Mucosa of descending colon (tissue), 3 donors: ENCODE measurements at regions not wholly inside any gene's neighbourhood (a gene's known extent, or its start where the extent isn't known, plus 50 kb on each side); places are given as distances from the start of the nearest gene placed in this dataset.

Experiments used
- ATAC-seq: fragments of 200-7000 bp; cut with Tn5 transposase; one replicate; pipeline ENCODE4 v1.9.1; 2020; ENCODE audit warnings: mild to moderate bottlenecking, moderate library complexity
- DNase-seq, 3 donors: peaks; one replicate each; pipeline ENCODE4 v3.0.0-alpha.2; 2020
- H3K36me3 ChIP-seq: fragments of 200-600 bp; one replicate; pipeline ENCODE4 v1.8.0; 2021; ENCODE audit warnings: low read depth, mild to moderate bottlenecking
- H3K4me1 ChIP-seq: fragments of 200-600 bp; one replicate; pipeline ENCODE4 v1.8.0; 2021; ENCODE audit warnings: low read depth, mild to moderate bottlenecking
- H3K4me3 ChIP-seq: fragments of 200-600 bp; one replicate; pipeline ENCODE4 v1.8.0; 2021; ENCODE audit warnings: mild to moderate bottlenecking
- H3K9me3 ChIP-seq: fragments of 200-600 bp; one replicate; pipeline ENCODE4 v1.8.0; 2021; ENCODE audit warnings: mild to moderate bottlenecking
- intact Hi-C, 2 donors: fragments of 100-400 bp; cut with DNase I in 1 of 2; cut with micrococcal nuclease in 1 of 2; formaldehyde crosslinking; loops; one replicate each; pipeline versions ENCODE4 v1.11.0 to v1.11.1; 2022; cut with DNase I, micrococcal nuclease
- TF ChIP-seq, protein P1 (sequence below): fragments of 200-600 bp; IDR thresholded peaks from one replicate; pipeline ENCODE4 v1.8.0; 2022; ENCODE audit warnings: antibody characterized with exemption, mild to moderate bottlenecking
- donor health status: DM: no; HTN: no; CAD: no; lungs with moderate emphysema.
- donor health status: DM: no; HTN: no; CAD: no.
- donor health status: DM: no; HTN: yes; CAD: no.

DNA sequence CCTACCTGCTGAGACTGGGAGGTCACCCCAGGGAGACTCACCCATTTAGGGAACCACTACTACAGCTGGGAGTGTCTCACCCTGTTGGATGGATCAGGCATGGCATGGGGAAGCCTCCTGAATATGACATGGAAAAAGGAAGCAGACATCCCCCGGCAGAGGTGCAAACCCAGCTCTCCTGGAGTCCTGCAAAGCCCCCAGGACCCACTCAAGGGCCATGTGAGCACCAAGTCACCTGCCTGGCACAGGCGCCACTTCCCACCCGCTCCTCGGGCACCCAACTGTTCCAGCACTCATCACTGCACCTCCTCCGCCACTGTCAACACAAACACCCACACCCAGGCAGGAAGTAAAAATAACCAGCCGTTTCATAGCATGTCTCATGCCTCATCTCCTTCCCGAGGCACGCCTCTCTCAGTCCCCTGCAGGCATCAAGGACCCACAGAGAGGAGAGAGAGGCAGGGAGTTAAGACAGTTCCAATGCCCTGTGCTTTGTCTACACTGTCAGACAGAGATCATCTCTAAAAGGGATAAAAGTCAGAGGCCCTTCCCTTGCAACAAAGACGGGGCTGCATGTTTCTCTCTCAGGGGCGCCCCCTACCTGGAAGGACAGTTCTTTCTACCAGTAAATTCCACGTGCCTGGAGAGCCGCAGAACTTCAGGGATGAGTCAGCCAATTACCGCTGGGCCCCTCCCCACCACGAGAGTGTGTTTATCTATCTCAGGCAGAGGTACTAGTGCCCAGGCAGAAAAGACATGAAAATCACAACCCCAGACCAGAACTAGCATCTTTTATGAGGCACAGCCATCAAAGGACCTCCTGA is 150.1 kb upstream of the SOD1 start:
- TF ChIP-seq, protein P1, sequence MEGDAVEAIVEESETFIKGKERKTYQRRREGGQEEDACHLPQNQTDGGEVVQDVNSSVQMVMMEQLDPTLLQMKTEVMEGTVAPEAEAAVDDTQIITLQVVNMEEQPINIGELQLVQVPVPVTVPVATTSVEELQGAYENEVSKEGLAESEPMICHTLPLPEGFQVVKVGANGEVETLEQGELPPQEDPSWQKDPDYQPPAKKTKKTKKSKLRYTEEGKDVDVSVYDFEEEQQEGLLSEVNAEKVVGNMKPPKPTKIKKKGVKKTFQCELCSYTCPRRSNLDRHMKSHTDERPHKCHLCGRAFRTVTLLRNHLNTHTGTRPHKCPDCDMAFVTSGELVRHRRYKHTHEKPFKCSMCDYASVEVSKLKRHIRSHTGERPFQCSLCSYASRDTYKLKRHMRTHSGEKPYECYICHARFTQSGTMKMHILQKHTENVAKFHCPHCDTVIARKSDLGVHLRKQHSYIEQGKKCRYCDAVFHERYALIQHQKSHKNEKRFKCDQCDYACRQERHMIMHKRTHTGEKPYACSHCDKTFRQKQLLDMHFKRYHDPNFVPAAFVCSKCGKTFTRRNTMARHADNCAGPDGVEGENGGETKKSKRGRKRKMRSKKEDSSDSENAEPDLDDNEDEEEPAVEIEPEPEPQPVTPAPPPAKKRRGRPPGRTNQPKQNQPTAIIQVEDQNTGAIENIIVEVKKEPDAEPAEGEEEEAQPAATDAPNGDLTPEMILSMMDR: no peak
- H3K4me3 ChIP-seq: no peak overlapping the region

DNA sequence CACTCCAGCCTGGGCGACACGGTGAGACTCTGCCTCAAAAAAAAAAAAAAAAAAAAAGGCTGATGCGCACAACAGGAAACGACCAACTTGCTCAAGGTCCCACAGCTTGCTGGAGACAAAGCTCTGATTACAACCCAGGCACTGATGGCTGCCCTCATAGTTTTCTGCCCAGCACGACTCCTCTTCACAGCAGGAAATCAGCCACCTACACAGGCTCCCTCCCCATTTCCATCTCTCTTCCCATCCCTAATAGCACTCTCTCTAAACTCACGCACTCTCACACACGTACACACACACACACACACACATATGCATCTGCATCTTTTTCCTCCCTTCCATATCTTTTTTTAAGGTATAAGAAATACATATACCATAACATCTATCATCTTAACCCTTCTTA is 153.5 kb upstream of the SOD1 start:
- TF ChIP-seq, protein P1: no peak
- H3K9me3 ChIP-seq: no peaks in the 10 kb centered on the region
- DNase-seq (no peak), ATAC-seq (no peak)
- no peaks in the 10 kb centered on the region for H3K4me1 ChIP-seq
- no peaks in the 10 kb centered on the region for H3K36me3 ChIP-seq
- intact Hi-C loops: no loop called here
- H3K4me3 ChIP-seq: no peak overlapping the region

More for the DNA sequence above, 150.1 kb upstream of the SOD1 start:
- Histone ChIP-seq H3K4me1 (no peaks in the 10 kb centered on the region), H3K9me3 (no peaks in the 10 kb centered on the region), H3K36me3 (no peaks in the 10 kb centered on the region)
- intact Hi-C loops: no loop called here
- DNase-seq: peak in 2 of 3 donors; percentile 46 to 54
- ATAC-seq: peak; percentile 79

DNA sequence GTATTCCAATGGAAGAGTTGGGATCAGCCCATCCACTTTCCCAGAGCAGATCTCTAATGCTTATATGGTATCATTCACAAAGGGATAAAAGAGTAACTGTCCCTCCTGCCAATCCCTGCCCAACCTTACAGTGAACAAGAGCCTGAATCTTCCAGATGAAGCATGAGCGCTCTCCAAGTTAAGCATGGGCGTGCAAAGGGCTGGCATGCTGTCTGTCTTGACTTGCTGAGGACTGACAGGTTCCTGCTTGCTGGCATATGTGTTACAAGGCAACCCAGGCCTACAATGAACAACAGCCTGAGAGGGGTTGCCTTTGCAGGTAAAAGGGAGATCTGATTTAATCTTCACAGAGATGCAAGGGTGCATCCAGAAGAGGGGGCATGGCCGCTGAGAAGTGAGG is 155.6 kb upstream of the SOD1 start:
- TF ChIP-seq, protein P1: no peak
- DNase-seq (no peak), ATAC-seq (no peak)
- Histone ChIP-seq H3K4me1 (no peaks in the 10 kb centered on the region), H3K9me3 (no peaks in the 10 kb centered on the region), H3K4me3 (no peak overlapping the region), H3K36me3 (no peaks in the 10 kb centered on the region)
- intact Hi-C loops: no loop called here

DNA sequence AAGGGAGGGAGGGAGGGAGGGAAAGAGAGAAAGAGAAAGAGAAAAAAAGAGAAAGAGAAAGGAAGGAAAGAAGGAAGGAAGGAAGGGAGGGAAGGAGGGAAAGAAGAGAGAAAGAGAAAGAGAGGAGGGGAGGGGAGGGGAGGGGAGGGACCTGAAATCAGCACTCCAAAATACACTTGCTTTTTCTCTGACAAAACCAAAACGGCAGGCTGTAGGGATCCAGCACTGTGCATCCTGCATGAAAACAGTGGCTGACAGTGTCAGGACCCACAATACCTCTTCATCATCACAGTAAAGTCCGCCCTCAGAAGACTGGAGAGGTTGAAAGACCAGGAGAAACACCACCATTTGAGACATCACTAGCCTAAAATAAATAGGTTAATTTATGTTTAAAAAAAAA is 156.0 kb upstream of the SOD1 start:
- no peak overlapping the region for H3K4me3 ChIP-seq
- no peaks in the 10 kb centered on the region for H3K36me3 ChIP-seq
- H3K9me3 ChIP-seq: no peaks in the 10 kb centered on the region
- DNase-seq (no peak), ATAC-seq (no peak)
- intact Hi-C loops: no loop called here
- TF ChIP-seq, protein P1: no peak
- H3K4me1 ChIP-seq: no peaks in the 10 kb centered on the region

DNA sequence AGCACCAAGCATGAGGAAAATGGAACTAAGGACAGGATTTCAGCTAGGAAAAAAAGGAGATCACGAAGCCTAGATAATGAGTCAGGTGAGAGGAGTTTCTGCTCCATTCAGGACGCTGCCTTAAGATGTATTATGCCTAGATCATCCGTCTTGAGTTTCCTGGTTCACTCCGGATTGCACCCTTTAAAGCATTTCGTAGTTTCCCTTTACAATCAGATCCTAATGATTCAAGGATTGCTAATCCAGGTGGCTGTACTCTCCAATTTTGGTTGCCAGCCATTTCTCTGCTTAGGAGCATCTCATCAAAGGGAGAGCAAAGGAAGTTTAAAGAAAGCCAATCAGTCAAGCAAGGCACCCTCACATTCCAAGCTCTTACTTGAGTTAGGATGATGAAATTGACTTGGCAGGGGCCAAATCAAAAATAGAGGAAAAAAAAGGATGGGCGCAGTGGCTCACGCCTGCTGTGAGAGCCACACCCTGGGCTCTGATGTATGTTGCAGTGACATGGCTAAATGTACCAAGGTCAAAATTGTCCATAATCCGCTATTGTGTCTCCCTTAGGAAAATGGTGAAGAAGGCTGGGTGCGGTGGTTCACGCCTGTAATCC is 156.9 kb upstream of the SOD1 start:
- no peaks in the 10 kb centered on the region for H3K36me3 ChIP-seq
- no peak overlapping the region for H3K4me3 ChIP-seq
- H3K9me3 ChIP-seq: no peaks in the 10 kb centered on the region
- no peaks in the 10 kb centered on the region for H3K4me1 ChIP-seq
- TF ChIP-seq, protein P1: no peak
- no peak for ATAC-seq
- DNase-seq: no peak
- intact Hi-C loops: no loop called here
